GM21360 (cell line): ENCODE measurements at regions not wholly inside any gene's neighbourhood (a gene's known extent, or its start where the extent isn't known, plus 50 kb on each side); places are given as distances from the start of the nearest gene placed in this dataset.

Experiments used
- ATAC-seq: cut with Tn5 transposase; IDR thresholded peaks from one replicate; pipeline ENCODE4 v1.9.1; 2021; ENCODE audit warnings: mild to moderate bottlenecking, moderate library complexity; ENCODE audit not compliant: unreplicated experiment

DNA sequence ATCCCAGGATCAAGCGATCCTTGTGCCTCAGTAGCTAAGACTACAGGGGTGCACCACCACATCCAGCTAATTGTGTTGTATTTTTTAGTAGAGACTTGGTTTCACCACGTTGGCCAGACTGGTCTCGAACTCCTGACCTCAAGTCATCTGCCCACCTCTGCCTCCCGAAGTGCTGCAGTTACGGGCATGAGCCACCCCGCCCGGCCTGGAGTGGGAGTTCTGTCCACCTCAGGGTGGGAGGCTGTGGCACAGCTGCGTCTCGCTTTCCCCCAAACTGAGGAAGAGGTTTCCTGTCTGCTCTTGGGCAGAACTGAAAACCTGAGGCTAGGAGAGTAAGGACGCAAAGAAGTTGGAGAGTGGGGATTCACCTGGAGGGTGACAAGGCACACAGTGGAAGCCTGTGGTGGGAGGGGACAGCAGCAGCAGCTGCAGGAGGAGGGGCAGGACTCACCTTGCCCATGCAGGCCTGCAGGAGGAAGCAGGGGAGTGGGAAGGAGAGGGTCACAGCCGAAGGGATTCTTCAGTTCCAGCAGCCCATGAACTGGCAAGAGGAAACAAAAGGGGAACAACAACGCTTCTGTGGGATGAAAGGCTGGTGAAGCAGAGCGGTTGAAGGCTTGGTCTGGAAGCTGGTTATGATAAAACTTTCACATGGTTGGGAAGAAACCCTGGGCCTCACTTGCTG lies 181.4 kb downstream of the GAS1 start:
- no peak for ATAC-seq

GRCh38 chr9:86764671-86765343 lies 182.5 kb downstream of the GAS1 start:
- ATAC-seq = no peak

- ATAC-seq = no peak
These were observed 183.1 kb downstream of the GAS1 start for GRCh38 chr9:86764221-86764624.

- no peak for ATAC-seq
These were observed 183.5 kb downstream of the GAS1 start for GRCh38 chr9:86763791-86764190.

- ATAC-seq = no peak
These were observed 190.0 kb downstream of the GAS1 start for GRCh38 chr9:86757382-86757720.

DNA sequence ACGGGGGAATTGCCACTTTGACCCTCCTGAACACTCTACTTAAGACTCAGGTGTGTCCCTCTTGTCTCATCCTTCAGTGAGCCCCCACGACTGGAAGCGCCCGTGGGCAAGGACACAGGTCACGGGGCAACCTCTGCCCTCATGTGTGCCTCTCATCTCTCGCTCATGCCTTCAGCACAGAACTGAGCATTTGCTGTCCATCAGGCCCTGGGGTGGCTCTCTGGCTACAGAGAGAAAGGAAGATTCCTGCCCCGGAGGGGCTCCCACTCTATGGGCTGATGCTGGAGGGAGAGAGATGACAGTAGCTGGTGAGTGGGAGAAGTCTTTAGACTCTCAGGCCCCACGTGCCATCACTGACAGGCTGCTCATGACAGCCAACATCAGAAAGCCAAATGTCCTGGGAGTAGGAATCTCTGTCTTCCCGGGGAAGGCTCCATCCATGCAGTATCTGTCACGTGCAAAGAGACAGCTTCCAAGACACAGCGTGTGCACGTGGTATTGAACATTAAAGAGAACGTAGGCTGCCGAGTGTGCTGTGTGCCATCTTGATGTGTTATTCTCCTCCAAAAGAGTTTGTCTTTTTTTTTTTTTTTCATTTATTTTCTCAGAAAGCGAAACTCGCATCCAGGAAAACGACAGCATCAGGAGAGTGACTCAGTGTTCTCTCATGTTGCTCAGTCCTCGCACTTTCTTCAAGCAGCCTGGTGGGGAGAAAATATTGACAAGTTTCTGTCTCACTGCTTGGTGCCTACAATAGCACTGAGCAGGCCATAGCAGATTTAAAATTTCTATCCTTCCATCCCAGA lies 190.5 kb downstream of the GAS1 start:
- no peak for ATAC-seq

GRCh38 chr9:86755561-86755941 lies 191.8 kb downstream of the GAS1 start:
- no peak for ATAC-seq

GRCh38 chr9:86754581-86755560 lies 192.4 kb downstream of the GAS1 start:
- no peak for ATAC-seq

DNA sequence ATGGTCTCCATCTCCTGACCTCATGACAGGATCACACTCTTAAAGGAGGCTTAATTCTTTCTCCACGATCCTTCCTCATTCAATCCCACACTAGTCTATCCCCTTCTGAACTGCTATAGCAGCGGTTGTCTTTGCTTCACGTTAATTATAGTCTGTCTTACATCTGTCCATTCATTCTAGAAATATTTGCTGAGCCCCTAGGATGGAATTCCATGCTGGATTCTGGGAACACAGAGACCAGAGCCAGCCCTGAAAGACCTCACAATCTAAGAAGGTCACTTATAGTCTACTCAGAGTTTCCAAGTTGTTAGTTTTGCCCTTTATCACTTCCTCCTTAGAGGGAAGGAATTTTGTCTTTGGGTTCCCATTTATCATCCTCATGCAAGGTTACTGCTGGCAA lies 193.5 kb downstream of the GAS1 start:
- ATAC-seq = no peak

DNA sequence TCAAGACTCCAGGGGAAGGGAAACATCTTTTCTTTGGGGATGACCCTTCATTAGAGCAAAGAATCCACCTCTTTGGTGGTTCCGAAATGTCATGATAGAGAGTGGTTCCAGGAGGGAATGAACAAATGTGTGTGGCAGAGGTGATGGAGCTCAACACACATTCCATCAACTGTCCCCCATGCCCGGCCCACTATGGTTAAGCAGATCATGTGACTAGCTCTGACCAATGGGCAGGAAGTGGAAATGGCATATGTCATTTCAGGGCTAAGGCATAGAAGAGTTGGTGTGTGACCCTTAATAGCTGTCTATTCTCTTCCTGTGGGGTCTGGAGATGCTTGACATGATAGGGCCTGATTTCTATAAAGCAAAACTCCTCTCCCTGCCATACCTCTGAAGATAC lies 194.6 kb downstream of the GAS1 start:
- ATAC-seq = no peak

DNA sequence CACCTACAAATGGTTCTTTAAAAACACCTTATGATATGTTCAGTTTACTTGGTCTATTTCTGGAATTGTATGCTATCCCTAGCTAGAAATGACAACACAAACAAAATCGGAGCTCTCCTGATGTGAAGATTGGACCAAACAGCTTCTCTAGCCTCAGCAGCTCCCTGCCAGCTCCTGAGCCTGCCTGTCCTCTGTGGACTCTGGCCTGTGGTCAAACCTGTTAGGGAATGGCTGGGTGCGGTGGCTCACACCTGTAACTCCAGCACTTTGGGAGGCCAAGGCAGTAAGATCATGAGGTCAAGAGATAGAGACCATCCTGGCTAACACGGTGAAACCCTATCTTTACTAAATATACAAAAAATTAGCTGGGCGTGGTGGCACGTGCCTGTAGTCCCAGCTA lies 195.3 kb downstream of the GAS1 start:
- no peak for ATAC-seq

DNA sequence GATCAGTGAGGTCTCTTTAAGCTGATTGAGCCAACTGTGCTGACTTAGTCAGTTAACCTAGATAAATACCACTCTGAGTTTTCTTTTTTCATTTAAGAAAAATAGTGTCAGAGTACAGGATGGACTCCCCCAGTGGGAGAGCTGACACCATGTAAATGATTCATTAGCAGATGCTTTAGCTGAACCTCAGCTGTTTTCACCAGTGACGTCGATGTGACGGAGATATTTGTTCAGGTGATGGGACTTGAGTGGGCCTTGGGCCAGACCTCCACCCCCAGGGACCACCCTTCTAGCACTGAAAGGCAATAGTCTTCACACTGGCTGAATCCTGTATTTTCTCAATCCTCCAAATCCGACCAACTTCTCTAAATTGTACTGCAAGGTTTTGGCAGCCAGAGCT lies 196.1 kb downstream of the GAS1 start:
- no peak for ATAC-seq

DNA sequence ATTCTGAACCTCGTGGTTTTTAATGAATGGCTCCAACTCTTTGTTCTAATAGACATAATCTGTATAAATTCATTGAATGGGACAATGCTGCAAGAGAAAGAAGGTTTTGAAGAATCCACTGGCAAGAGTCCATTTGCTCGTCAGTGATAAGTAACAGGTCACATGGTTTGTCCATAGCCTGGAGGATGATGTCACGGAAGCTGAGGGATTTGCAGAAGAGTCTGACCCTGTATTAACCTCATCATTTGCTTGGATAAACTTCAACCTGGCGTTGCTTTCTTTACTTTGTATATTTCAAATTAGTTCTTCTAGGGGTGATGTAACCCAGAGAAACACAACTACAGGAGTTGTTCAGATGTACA lies 197.4 kb downstream of the GAS1 start:
- no peak for ATAC-seq

- ATAC-seq = no peak
These were observed 198.0 kb downstream of the GAS1 start for GRCh38 chr9:86749161-86749893.

GRCh38 chr9:86747711-86748110 lies 199.6 kb downstream of the GAS1 start:
- no peak for ATAC-seq

DNA sequence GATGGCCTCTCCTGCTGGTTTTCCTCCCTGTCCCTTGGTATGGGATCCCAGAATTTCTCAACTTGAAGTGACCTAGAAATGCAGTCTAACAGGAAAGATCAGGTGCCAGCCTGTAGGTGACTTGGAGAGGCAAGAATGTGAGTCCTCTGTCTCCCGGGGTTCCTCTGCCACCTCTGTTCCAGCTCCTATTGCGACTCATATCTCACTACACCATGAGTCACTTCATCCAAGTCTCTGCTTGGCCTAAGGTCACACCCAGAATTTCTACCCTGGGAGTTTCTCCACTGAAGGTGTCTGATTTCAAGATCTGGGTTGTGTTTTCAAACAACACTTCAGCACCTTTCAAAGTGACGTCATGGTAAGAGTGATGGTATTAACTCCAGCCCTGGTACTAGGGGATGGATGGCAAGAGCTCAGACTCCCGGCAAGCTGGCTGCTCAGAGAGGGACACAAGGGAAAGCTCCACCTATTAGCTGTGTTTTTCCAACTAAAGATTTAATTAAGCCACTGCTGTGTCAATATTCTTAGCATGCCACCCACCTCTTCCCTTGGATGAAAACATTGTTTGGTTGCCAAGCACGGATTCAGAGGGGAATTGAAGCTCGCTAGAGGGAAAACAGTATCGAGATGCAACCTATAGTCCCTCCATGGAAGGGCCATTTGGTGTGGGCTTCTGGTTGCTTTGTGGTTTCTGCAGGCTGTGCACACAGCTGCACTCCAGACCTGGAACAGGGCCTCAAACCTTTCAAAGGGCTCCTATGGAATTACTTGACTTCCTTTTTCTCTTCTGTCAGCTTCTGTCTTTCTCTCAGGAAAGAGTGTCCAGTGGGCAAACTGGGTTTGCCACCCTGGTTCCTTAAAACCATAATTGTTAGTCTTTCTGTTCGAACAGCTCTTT lies 205.7 kb downstream of the GAS1 start:
- no peak for ATAC-seq

GRCh38 chr9:86735772-86736458 lies 211.4 kb downstream of the GAS1 start:
- ATAC-seq = no peak

- no peak for ATAC-seq
These were observed 212.5 kb downstream of the GAS1 start for GRCh38 chr9:86734771-86735170.

DNA sequence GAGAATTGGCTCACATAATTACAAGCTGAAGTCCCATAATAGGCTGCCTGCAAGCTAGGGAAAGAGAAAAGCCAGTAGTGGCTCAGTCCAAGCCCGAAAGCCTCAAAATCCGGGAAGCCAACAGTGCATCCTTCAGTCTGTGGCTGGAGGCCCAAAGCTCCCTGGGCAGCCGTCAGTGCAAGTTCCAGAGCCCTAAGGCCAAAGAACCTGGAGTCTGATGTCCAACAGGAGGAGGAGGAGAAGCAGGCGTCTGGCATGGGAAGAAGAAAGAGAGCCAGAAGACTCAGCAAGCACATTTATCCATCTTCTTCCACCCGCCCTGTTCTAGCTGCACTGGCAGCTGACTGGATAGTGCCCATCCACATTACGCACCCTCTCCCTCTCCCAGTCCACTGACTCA lies 213.4 kb downstream of the GAS1 start:
- ATAC-seq = no peak
